Fibroblast of lung (primary cell): ENCODE measurements at regions not wholly inside any gene's neighbourhood (a gene's known extent, or its start where the extent isn't known, plus 50 kb on each side); places are given as distances from the start of the nearest gene placed in this dataset.

Experiments
- EZH2 ChIP-seq: IDR thresholded peaks from 2 replicates; pipeline ENCODE4 v1.5.1; 2012; ENCODE audit warnings: low read length, control low read depth, mild to moderate bottlenecking; ENCODE audit errors: missing control alignments
- TF ChIP-seq, protein P1 (sequence below), 2 donors: IDR thresholded peaks in 1 of 2; conservative IDR thresholded peaks in 1 of 2; 1 replicate in 1 of 2; 2 replicates in 1 of 2; pipeline ENCODE4 v1.5.1; 2011 to 2012; ENCODE audit warnings: low read length in 2 of 2, control low read depth in 1 of 2, inconsistent platforms in 1 of 2, low read depth in 1 of 2, mild to moderate bottlenecking in 1 of 2

DNA sequence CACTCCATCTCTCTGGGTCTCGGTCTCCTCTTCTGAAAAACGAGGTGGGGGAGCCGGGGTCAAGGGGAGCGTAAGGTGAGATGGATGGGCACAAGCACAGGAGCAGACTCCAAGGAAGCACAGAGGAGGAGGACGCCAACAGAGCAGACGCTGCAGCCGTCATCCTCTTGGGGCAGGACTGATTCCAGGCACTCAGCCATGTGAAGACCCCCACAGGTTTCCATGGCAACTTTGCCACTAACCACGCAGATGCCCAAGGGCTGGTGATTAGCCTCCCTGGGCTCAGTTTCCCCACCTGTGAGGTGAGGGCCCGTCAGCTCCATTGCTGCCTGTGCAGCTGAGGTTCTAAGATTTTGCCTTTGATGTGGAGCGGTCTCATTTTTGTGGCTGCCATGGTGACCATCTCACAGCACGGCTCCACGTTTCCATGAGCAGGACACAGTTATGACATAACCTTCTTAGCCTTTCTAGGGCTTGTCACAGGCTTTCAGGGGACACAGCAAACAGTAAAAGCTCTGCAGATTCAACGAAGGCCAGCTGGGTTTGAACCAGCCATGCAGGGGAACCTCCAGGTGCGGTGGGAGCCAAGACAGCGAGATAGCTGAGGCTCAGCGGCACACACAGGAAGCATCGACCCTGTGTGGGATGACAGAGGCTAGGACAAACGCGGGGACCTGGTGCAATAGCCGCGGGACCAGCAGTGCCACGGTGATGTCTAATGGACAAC, 170.3 kb downstream of the NUP210 start:
- TF ChIP-seq, protein P1, sequence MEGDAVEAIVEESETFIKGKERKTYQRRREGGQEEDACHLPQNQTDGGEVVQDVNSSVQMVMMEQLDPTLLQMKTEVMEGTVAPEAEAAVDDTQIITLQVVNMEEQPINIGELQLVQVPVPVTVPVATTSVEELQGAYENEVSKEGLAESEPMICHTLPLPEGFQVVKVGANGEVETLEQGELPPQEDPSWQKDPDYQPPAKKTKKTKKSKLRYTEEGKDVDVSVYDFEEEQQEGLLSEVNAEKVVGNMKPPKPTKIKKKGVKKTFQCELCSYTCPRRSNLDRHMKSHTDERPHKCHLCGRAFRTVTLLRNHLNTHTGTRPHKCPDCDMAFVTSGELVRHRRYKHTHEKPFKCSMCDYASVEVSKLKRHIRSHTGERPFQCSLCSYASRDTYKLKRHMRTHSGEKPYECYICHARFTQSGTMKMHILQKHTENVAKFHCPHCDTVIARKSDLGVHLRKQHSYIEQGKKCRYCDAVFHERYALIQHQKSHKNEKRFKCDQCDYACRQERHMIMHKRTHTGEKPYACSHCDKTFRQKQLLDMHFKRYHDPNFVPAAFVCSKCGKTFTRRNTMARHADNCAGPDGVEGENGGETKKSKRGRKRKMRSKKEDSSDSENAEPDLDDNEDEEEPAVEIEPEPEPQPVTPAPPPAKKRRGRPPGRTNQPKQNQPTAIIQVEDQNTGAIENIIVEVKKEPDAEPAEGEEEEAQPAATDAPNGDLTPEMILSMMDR (conservative IDR thresholded peaks at IDR 0.05 in 1 of 2, IDR thresholded peaks at IDR 0.05 in 1 of 2; ENCODE audit: low read depth in 1 of 2, low read length in 2 of 2), result no peak
- no peak for TF ChIP-seq EZH2
